ENCODE measurements at regions not wholly inside any gene's neighbourhood (a gene's known extent, or its start where the extent isn't known, plus 50 kb on each side); places are given as distances from the start of the nearest gene placed in this dataset.

DNA sequence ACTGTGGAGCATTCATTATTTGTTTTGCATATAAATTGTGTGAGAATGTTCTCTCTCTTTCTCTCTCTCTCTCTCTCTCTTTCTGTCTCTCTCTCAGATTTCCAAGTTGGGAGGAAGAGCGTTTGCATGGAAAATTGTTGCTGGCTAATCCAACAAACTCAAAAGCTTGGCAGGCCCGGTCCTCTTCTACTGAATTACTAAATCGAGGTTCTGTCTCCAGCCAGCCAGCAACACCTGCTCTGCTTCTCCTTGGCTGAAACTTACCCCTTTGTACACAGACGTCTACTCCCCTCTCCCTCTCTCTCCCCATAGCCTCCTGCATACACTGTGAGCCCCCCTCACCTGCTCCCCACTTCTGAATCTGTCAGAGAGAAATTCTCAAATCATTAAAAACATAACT, 996.4 kb upstream of the AUTS2 start:
- TF ChIP-seq POLR2A (IDR thresholded peaks at IDR 0.05), result no peak
- TF ChIP-seq, protein P1, sequence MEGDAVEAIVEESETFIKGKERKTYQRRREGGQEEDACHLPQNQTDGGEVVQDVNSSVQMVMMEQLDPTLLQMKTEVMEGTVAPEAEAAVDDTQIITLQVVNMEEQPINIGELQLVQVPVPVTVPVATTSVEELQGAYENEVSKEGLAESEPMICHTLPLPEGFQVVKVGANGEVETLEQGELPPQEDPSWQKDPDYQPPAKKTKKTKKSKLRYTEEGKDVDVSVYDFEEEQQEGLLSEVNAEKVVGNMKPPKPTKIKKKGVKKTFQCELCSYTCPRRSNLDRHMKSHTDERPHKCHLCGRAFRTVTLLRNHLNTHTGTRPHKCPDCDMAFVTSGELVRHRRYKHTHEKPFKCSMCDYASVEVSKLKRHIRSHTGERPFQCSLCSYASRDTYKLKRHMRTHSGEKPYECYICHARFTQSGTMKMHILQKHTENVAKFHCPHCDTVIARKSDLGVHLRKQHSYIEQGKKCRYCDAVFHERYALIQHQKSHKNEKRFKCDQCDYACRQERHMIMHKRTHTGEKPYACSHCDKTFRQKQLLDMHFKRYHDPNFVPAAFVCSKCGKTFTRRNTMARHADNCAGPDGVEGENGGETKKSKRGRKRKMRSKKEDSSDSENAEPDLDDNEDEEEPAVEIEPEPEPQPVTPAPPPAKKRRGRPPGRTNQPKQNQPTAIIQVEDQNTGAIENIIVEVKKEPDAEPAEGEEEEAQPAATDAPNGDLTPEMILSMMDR (IDR thresholded peaks at IDR 0.05), result no peak
